Liver (tissue), 8 donors: ENCODE measurements at regions not wholly inside any gene's neighbourhood (a gene's known extent, or its start where the extent isn't known, plus 50 kb on each side); places are given as distances from the start of the nearest gene placed in this dataset.
"Not testable (repeated sequence)": the region's sequence is repeated elsewhere in the genome, so short reads cannot be mapped to it uniquely, and the experiment has no call there.

Experiments
- DNase-seq: peaks from one replicate; pipeline ENCODE4 v3.0.0-alpha.2; 2017; ENCODE audit warnings: low spot score
- H3K27ac ChIP-seq, 2 donors: one replicate each; pipeline ENCODE4 v1.7.0; 2013; ENCODE audit warnings: inconsistent platforms in 2 of 2, low read length in 2 of 2, control low read depth in 1 of 2, low read depth in 1 of 2, mild to moderate bottlenecking in 1 of 2
- H3K27me3 ChIP-seq, 4 donors: one replicate each; pipeline versions ENCODE4 v1.6.1 to v1.7.0; 2013; ENCODE audit warnings: low read length in 3 of 4, inconsistent platforms in 1 of 4, mild to moderate bottlenecking in 1 of 4, moderate library complexity in 1 of 4; ENCODE audit not compliant: control insufficient read depth in 4 of 4, insufficient read depth in 4 of 4
- H3K36me3 ChIP-seq, 4 donors: one replicate each; pipeline versions ENCODE4 v1.6.1 to v1.7.0; 2013; ENCODE audit warnings: low read length in 3 of 4, mild to moderate bottlenecking in 3 of 4, low read depth in 1 of 4, moderate library complexity in 1 of 4; ENCODE audit not compliant: control insufficient read depth in 4 of 4, insufficient read depth in 3 of 4
- H3K4me1 ChIP-seq, 4 donors: one replicate each; pipeline versions ENCODE4 v1.6.1 to v1.7.0; 2013; ENCODE audit warnings: low read length in 3 of 4, mild to moderate bottlenecking in 3 of 4, moderate library complexity in 1 of 4; ENCODE audit not compliant: control insufficient read depth in 4 of 4, insufficient read depth in 4 of 4
- H3K4me3 ChIP-seq, 3 donors: one replicate each; pipeline versions ENCODE4 v1.6.1 to v1.7.0; 2013; ENCODE audit warnings: low read length in 3 of 3, control low read depth in 1 of 3, low read depth in 1 of 3, mild to moderate bottlenecking in 1 of 3
- H3K9ac ChIP-seq, 2 donors: one replicate each; pipeline ENCODE4 v1.7.0; 2013; ENCODE audit warnings: low read length in 2 of 2, mild to moderate bottlenecking in 2 of 2, moderate library complexity in 2 of 2, control low read depth in 1 of 2, low read depth in 1 of 2
- H3K9me3 ChIP-seq, 4 donors: one replicate each; pipeline versions ENCODE4 v1.6.1 to v1.7.0; 2013; ENCODE audit warnings: low read length in 3 of 4; ENCODE audit not compliant: control insufficient read depth in 4 of 4
- CTCF ChIP-seq: fragments of 150-350 bp; IDR thresholded peaks from 2 replicates; pipeline ENCODE4 v1.5.1; 2017; ENCODE audit warnings: improper control_type of control experiment, low read depth, low read length; ENCODE audit not compliant: missing input control
- EGR1 ChIP-seq, 2 donors: IDR thresholded peaks; 2 replicates each; pipeline ENCODE4 v1.6.1; 2016 to 2018; ENCODE audit warnings: antibody characterized with exemption in 2 of 2, low read depth in 2 of 2
- FOXA1 ChIP-seq: IDR thresholded peaks from 2 replicates; pipeline ENCODE4 v1.6.1; 2016; ENCODE audit warnings: antibody characterized with exemption
- FOXA2 ChIP-seq: IDR thresholded peaks from 2 replicates; pipeline ENCODE4 v1.6.1; 2016; ENCODE audit warnings: antibody characterized with exemption
- GABPA ChIP-seq, 2 donors: IDR thresholded peaks in 1 of 2; conservative IDR thresholded peaks in 1 of 2; 2 replicates each; pipeline ENCODE4 v1.6.1; 2016; ENCODE audit warnings: antibody characterized with exemption in 2 of 2, mild to moderate bottlenecking in 1 of 2, moderate library complexity in 1 of 2
- HNF4A ChIP-seq, 2 donors: conservative IDR thresholded peaks; 2 replicates each; pipeline ENCODE4 v1.6.1; 2016; ENCODE audit warnings: antibody characterized with exemption in 2 of 2, mild to moderate bottlenecking in 2 of 2
- HNF4G ChIP-seq: IDR thresholded peaks from 2 replicates; pipeline ENCODE4 v1.6.1; 2016; ENCODE audit warnings: antibody characterized with exemption
- JUND ChIP-seq, 2 donors: IDR thresholded peaks; 2 replicates each; pipeline ENCODE4 v1.6.1; 2016; ENCODE audit warnings: antibody characterized with exemption in 2 of 2
- RAD21 ChIP-seq, 2 donors: IDR thresholded peaks; 2 replicates each; pipeline ENCODE4 v1.6.1; 2016; ENCODE audit warnings: antibody characterized with exemption in 2 of 2, mild to moderate bottlenecking in 2 of 2
- RXRA ChIP-seq, 2 donors: IDR thresholded peaks; 2 replicates each; pipeline ENCODE4 v1.6.1; 2017 to 2018; ENCODE audit warnings: antibody characterized with exemption in 2 of 2, mild to moderate bottlenecking in 1 of 2
- TAF1 ChIP-seq: conservative IDR thresholded peaks from 2 replicates; pipeline ENCODE4 v1.6.1; 2016; ENCODE audit warnings: antibody characterized with exemption, mild to moderate bottlenecking
- WGBS: extraction: QIAGEN DNeasy Blood & Tissue Kit; methylation state at CpG from one replicate; pipeline ENCODE4 v1.1.7; 2013; 5-methylcytosine and 5-hydroxymethylcytosine counted together
- TF ChIP-seq, protein P1 (sequence below): IDR thresholded peaks from 2 replicates; pipeline ENCODE4 v1.6.1; 2016; ENCODE audit warnings: antibody characterized with exemption
- TF ChIP-seq, protein P2 (sequence below): IDR thresholded peaks from 2 replicates; pipeline ENCODE4 v1.6.1; 2016; ENCODE audit warnings: antibody characterized with exemption
- donor health status: healthy.
- donor health status: healthy.
- donor health status: healthy.
- donor health status: healthy.
- donor health status: healthy.

DNA sequence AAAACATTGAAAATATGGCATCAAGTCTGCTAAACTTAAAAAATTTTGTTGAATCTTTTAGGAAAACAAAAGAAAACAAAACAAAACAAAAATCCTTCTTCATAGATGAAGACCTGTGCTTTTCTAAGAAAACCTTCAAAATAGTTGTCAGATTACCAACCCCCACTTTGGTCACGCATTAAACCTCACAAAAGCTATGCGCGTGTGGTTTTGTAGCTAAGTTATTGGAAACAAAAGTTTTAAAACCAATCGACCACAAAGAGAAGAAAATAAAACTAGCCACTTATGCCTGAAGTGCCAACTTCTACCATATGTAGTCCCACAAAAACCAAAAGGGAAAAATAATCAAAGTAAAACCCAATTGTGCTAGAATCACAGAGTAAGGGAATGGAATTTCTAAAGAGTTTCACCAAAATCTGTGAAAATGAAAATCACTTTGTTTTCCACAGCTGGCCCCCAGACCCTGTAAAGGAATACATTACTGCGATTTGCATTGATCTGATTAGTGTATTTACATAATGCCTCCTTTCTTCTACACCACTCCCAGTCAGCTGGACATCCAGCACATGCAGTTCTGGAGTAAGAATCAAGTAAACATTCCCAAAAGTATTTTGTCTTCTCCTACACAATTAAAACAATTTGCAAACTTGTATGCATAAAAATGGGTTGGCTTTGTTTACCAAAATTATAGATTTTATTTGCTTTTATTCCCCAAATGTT lies 330.1 kb upstream of the DKK2 start (continued):
- TF ChIP-seq, protein P1, sequence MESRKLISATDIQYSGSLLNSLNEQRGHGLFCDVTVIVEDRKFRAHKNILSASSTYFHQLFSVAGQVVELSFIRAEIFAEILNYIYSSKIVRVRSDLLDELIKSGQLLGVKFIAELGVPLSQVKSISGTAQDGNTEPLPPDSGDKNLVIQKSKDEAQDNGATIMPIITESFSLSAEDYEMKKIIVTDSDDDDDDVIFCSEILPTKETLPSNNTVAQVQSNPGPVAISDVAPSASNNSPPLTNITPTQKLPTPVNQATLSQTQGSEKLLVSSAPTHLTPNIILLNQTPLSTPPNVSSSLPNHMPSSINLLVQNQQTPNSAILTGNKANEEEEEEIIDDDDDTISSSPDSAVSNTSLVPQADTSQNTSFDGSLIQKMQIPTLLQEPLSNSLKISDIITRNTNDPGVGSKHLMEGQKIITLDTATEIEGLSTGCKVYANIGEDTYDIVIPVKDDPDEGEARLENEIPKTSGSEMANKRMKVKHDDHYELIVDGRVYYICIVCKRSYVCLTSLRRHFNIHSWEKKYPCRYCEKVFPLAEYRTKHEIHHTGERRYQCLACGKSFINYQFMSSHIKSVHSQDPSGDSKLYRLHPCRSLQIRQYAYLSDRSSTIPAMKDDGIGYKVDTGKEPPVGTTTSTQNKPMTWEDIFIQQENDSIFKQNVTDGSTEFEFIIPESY, result no peak
- TF ChIP-seq, protein P2, sequence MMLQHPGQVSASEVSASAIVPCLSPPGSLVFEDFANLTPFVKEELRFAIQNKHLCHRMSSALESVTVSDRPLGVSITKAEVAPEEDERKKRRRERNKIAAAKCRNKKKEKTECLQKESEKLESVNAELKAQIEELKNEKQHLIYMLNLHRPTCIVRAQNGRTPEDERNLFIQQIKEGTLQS, result no peak

DNA sequence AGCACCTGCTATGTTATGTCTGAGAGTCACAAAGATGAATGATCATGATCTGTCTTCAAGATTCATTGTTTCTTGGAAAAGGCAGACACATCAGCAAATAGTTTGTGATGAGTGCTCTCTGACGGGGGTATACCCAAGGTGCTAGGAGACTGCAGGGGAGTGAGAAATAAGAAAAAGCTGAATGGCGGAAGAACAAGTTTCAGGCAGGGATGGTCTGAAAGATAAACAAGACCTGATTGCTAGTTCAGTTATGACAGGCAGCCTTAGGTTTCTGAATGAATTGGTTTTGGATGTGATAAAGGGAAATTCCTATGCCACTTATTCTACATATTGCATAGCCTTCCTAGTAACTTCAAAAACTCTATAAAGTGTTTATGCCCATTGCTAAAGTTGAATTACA lies 327.0 kb upstream of the DKK2 start:
- Histone ChIP-seq H3K9me3 (no peaks in the 10 kb centered on the region), H3K36me3 (no peaks in the 10 kb centered on the region), H3K4me1 (no peaks in the 10 kb centered on the region), H3K27me3 (peaks cover 0 to 2% (median 0%) of the 10 kb centered on the region in 4 donors), H3K27ac (no peak overlapping the region), H3K4me3 (no peak overlapping the region), H3K9ac (no peak overlapping the region)
- WGBS, result 70% methylated on average over 2 of the region's 2 CpGs
- TF ChIP-seq FOXA2 (no peak), RXRA (IDR thresholded peaks at IDR 0.05) (no peak), EGR1 (IDR thresholded peaks at IDR 0.05; ENCODE audit: low read depth in 2 of 2) (no peak), GABPA (IDR thresholded peaks at IDR 0.05 in 1 of 2, conservative IDR thresholded peaks at IDR 0.05 in 1 of 2) (no peak), FOXA1 (no peak), JUND (IDR thresholded peaks at IDR 0.05) (no peak), TAF1 (no peak)
- TF ChIP-seq, protein P1, result no peak
- no peak for DNase-seq

GRCh38 chr4:107359208-107359607 lies 323.1 kb upstream of the DKK2 start:
- no peak for TF ChIP-seq FOXA2
- no peak for TF ChIP-seq CTCF
- TF ChIP-seq RAD21 (IDR thresholded peaks at IDR 0.05), result no peak
- no peak for TF ChIP-seq HNF4A (conservative IDR thresholded peaks at IDR 0.05)
- no peak for TF ChIP-seq FOXA1
- no peak for TF ChIP-seq JUND (IDR thresholded peaks at IDR 0.05)
- TF ChIP-seq, protein P2, result no peak
- TF ChIP-seq HNF4G, result no peak
- Histone ChIP-seq H3K36me3 (no peaks in the 10 kb centered on the region), H3K9me3 (no peaks in the 10 kb centered on the region), H3K9ac (no peak overlapping the region), H3K27me3 (peaks cover 0 to 2% (median 0%) of the 10 kb centered on the region in 4 donors), H3K27ac (no peak overlapping the region), H3K4me3 (no peak overlapping the region), H3K4me1 (no peaks in the 10 kb centered on the region)
- no peak for DNase-seq
- 95% methylated on average over 1 of the region's 1 CpG for WGBS

DNA sequence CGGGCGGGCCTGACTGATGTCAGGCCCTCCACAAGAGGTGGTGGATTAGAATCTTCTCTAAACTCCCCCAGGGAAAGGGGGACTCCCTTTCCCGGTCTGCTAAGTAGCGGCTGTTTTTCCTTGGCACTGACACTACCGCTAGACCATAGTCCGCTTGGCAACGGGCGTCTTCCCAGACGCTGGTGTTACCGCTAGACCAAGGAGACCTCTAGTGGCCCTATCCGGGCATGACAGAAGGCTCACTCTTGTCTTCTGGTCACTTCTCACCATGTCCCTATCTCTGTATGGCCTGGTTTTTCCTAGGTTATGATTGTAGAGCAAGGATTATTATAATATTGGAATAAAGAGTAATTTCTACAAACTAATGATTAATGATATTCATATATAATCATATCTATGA lies 318.2 kb upstream of the DKK2 start:
- H3K4me3 ChIP-seq, H3K36me3 ChIP-seq, H3K4me1 ChIP-seq, H3K9me3 ChIP-seq, H3K9ac ChIP-seq, DNase-seq, H3K27me3 ChIP-seq, H3K27ac ChIP-seq: not testable (repeated sequence)
- 79% methylated on average over 11 of the region's 11 CpGs for WGBS
